GM23248 (cell line): ENCODE measurements at regions not wholly inside any gene's neighbourhood (a gene's known extent, or its start where the extent isn't known, plus 50 kb on each side); places are given as distances from the start of the nearest gene placed in this dataset.

Source experiments
- DNase-seq: peaks from one replicate; pipeline ENCODE4 v3.0.0-alpha.2; 2015
- H2AFZ ChIP-seq: fragments of 200-600 bp; sonication (generic); 2 replicates; pipeline ENCODE4 v1.6.1; 2016; ENCODE audit warnings: antibody characterized with exemption
- H3F3A ChIP-seq: fragments of 200-600 bp; sonication (generic); 2 replicates; pipeline ENCODE4 v1.6.1; 2016; ENCODE audit warnings: mild to moderate bottlenecking, antibody characterized with exemption, mixed run types; ENCODE audit not compliant: insufficient read depth
- H3K27ac ChIP-seq: fragments of 200-600 bp; sonication (generic); 2 replicates; pipeline ENCODE4 v1.5.1; 2016; ENCODE audit warnings: mild to moderate bottlenecking
- H3K27me3 ChIP-seq: fragments of 200-600 bp; sonication (generic); replicated peaks from 2 replicates; pipeline ENCODE4 v1.6.1; 2016; ENCODE audit warnings: mild to moderate bottlenecking; ENCODE audit not compliant: insufficient read depth
- H3K36me3 ChIP-seq: fragments of 200-600 bp; sonication (generic); 2 replicates; pipeline ENCODE4 v1.6.1; 2016; ENCODE audit warnings: low read depth, mild to moderate bottlenecking
- H3K4me1 ChIP-seq: fragments of 200-600 bp; sonication (generic); 2 replicates; pipeline ENCODE4 v1.6.1; 2016; ENCODE audit warnings: mild to moderate bottlenecking; ENCODE audit not compliant: insufficient read depth
- H3K4me2 ChIP-seq: fragments of 200-600 bp; sonication (generic); one replicate; pipeline ENCODE4 v1.6.1; 2016; ENCODE audit warnings: mild to moderate bottlenecking; ENCODE audit not compliant: unreplicated experiment
- H3K4me3 ChIP-seq: fragments of 200-600 bp; sonication (generic); 2 replicates; pipeline ENCODE4 v1.5.1; 2016; ENCODE audit warnings: mild to moderate bottlenecking
- H3K79me2 ChIP-seq: fragments of 200-600 bp; sonication (generic); 2 replicates; pipeline ENCODE4 v1.6.1; 2016; ENCODE audit warnings: mild to moderate bottlenecking; ENCODE audit not compliant: insufficient read depth
- H3K9ac ChIP-seq: fragments of 200-600 bp; sonication (generic); 2 replicates; pipeline ENCODE4 v1.6.1; 2016; ENCODE audit warnings: mild to moderate bottlenecking
- H3K9me2 ChIP-seq: fragments of 200-600 bp; sonication (generic); 2 replicates; pipeline ENCODE4 v1.6.1; 2016; ENCODE audit warnings: mixed run types, mild to moderate bottlenecking, moderate library complexity; ENCODE audit not compliant: insufficient read depth
- H3K9me3 ChIP-seq: fragments of 200-600 bp; sonication (generic); one replicate; pipeline ENCODE4 v1.6.1; 2017; ENCODE audit warnings: low read depth
- H4K20me1 ChIP-seq: fragments of 200-600 bp; sonication (generic); 2 replicates; pipeline ENCODE4 v1.6.0; 2016; ENCODE audit not compliant: insufficient read depth
- EZH2 ChIP-seq: fragments of 200-600 bp; sonication (generic); IDR thresholded peaks from 2 replicates; pipeline ENCODE4 v1.6.1; 2018; ENCODE audit warnings: antibody characterized with exemption, mild to moderate bottlenecking; ENCODE audit not compliant: insufficient read depth, poor library complexity, severe bottlenecking
- EZH2phosphoT487 ChIP-seq: fragments of 200-600 bp; sonication (generic); IDR thresholded peaks from 2 replicates; pipeline ENCODE4 v1.6.1; 2018; ENCODE audit warnings: antibody characterized with exemption, moderate library complexity, mild to moderate bottlenecking, low read depth; ENCODE audit not compliant: insufficient read depth
- WGBS, 2 experiments: methylation state at CpG; one replicate each; pipeline ENCODE4 v1.1.6; 2015 to 2017; ENCODE audit warnings: low lambda C conversion rate in 2 of 2, low coverage in 1 of 2; ENCODE audit errors: missing lambda C conversion rate in 2 of 2; 5-methylcytosine and 5-hydroxymethylcytosine counted together
- in situ Hi-C: fragments of 300-500 bp; cut with MboI; formaldehyde crosslinking; loops from 2 replicates; pipeline ENCODE4 v1.15.0; 2020

- Histone ChIP-seq H3K79me2 (no peaks in the 10 kb centered on the region), H3K4me3 (no peak overlapping the region), H3K9me3 (no peaks in the 10 kb centered on the region), H3K9me2 (no peaks in the 10 kb centered on the region), H4K20me1 (no peaks in the 10 kb centered on the region), H3K4me2 (no peak overlapping the region), H3K36me3 (no peaks in the 10 kb centered on the region), H3K4me1 (no peaks in the 10 kb centered on the region), H3K9ac (no peak overlapping the region), H2AFZ (no peak overlapping the region), H3K27ac (no peak overlapping the region), H3K27me3 (no peaks in the 10 kb centered on the region), H3F3A (no peaks in the 10 kb centered on the region)
- TF ChIP-seq EZH2: no peak
- no peak for TF ChIP-seq EZH2phosphoT487
- no peak for DNase-seq
- in situ Hi-C loops: no loop called here
- WGBS, 2 experiments: 3% methylated on average over 3 of the region's 3 CpGs
Measured at GRCh38 chr1:106047210-106047609, 1009.3 kb upstream of the PRMT6 start.

- H3K9me2 ChIP-seq: no peaks in the 10 kb centered on the region
- TF ChIP-seq EZH2phosphoT487: no peak
- TF ChIP-seq EZH2: no peak
- H3F3A ChIP-seq: no peaks in the 10 kb centered on the region
- no peak for DNase-seq
- no peak overlapping the region for H3K9ac ChIP-seq
- no peaks in the 10 kb centered on the region for H3K27me3 ChIP-seq
- no peaks in the 10 kb centered on the region for H3K79me2 ChIP-seq
- no peak overlapping the region for H3K4me2 ChIP-seq
- no peak overlapping the region for H2AFZ ChIP-seq
- no peaks in the 10 kb centered on the region for H3K4me1 ChIP-seq
- no peak overlapping the region for H3K27ac ChIP-seq
- H3K9me3 ChIP-seq: no peaks in the 10 kb centered on the region
- H4K20me1 ChIP-seq: no peaks in the 10 kb centered on the region
- no peak overlapping the region for H3K4me3 ChIP-seq
- 0 to 7% methylated on average over 1 of the region's 1 CpG for WGBS, 2 experiments
- in situ Hi-C loops: no loop called here
- no peaks in the 10 kb centered on the region for H3K36me3 ChIP-seq
Measured at GRCh38 chr1:106049595-106049994, 1006.9 kb upstream of the PRMT6 start.

- 0 to 2% methylated on average over 1 of the region's 1 CpG for WGBS, 2 experiments
Measured at GRCh38 chr1:106055855-106056254, 1000.6 kb upstream of the PRMT6 start.

GRCh38 chr1:106061586-106062495 lies 994.6 kb upstream of the PRMT6 start:
- Histone ChIP-seq H3K27ac (no peak overlapping the region), H3K9me2 (no peaks in the 10 kb centered on the region), H4K20me1 (no peaks in the 10 kb centered on the region), H3F3A (no peaks in the 10 kb centered on the region), H2AFZ (no peak overlapping the region), H3K4me3 (no peak overlapping the region), H3K27me3 (no peaks in the 10 kb centered on the region), H3K79me2 (no peaks in the 10 kb centered on the region), H3K9ac (no peak overlapping the region), H3K9me3 (no peaks in the 10 kb centered on the region), H3K4me1 (no peaks in the 10 kb centered on the region), H3K4me2 (no peak overlapping the region), H3K36me3 (no peaks in the 10 kb centered on the region)
- DNase-seq: no peak
- WGBS, 2 experiments: 0 to 2% methylated on average over 3 of the region's 3 CpGs
- TF ChIP-seq EZH2phosphoT487 (no peak), EZH2 (no peak)
- in situ Hi-C loops: no loop called here

More at GRCh38 chr1:106055855-106056254, 1000.6 kb upstream of the PRMT6 start:
- H3K4me2 ChIP-seq: no peak overlapping the region
- no peaks in the 10 kb centered on the region for H4K20me1 ChIP-seq
- no peaks in the 10 kb centered on the region for H3K36me3 ChIP-seq
- no peaks in the 10 kb centered on the region for H3K9me2 ChIP-seq
- no peak overlapping the region for H3K4me3 ChIP-seq
- no peaks in the 10 kb centered on the region for H3F3A ChIP-seq
- H3K79me2 ChIP-seq: no peaks in the 10 kb centered on the region
- H3K4me1 ChIP-seq: no peaks in the 10 kb centered on the region
- no peak overlapping the region for H3K9ac ChIP-seq
- in situ Hi-C loops: no loop called here
- TF ChIP-seq EZH2phosphoT487 (no peak), EZH2 (no peak)
- no peak for DNase-seq
- H3K27me3 ChIP-seq: no peaks in the 10 kb centered on the region
- no peaks in the 10 kb centered on the region for H3K9me3 ChIP-seq
- no peak overlapping the region for H3K27ac ChIP-seq
- no peak overlapping the region for H2AFZ ChIP-seq
